ENCODE measurements at regions not wholly inside any gene's neighbourhood (a gene's known extent, or its start where the extent isn't known, plus 50 kb on each side); places are given as distances from the start of the nearest gene placed in this dataset.
"Not testable (repeated sequence)": the region's sequence is repeated elsewhere in the genome, so short reads cannot be mapped to it uniquely, and the experiment has no call there.

- no peak overlapping the region for H3K4me3 ChIP-seq (ENCODE audit: low read depth, low read length)
- no peak for DNase-seq (ENCODE audit: low read depth)
- no peak for TF ChIP-seq CTCF (IDR thresholded peaks at IDR 0.05; ENCODE audit: insufficient read depth, low read length)
These were observed 717.0 kb upstream of the MBL2 start for GRCh38 chr10:53489335-53490182.

GRCh38 chr10:53487019-53487983 lies 714.7 kb upstream of the MBL2 start:
- no peak for TF ChIP-seq CTCF (IDR thresholded peaks at IDR 0.05; ENCODE audit: insufficient read depth, low read length)
- DNase-seq (ENCODE audit: low read depth), result no peak
- no peak overlapping the region for H3K4me3 ChIP-seq (ENCODE audit: low read depth, low read length)

- not testable (repeated sequence) for H3K4me3 ChIP-seq (ENCODE audit: low read depth, low read length); DNase-seq (ENCODE audit: low read depth)
These were observed 712.8 kb upstream of the MBL2 start for GRCh38 chr10:53485422-53485821.

GRCh38 chr10:53479365-53479764 lies 706.8 kb upstream of the MBL2 start:
- TF ChIP-seq CTCF (IDR thresholded peaks at IDR 0.05; ENCODE audit: insufficient read depth, low read length), result no peak
- H3K4me3 ChIP-seq (ENCODE audit: low read depth, low read length), result no peak overlapping the region
- DNase-seq (ENCODE audit: low read depth), result no peak

- no peak overlapping the region for H3K4me3 ChIP-seq (ENCODE audit: low read depth, low read length)
- TF ChIP-seq CTCF (IDR thresholded peaks at IDR 0.05; ENCODE audit: insufficient read depth, low read length), result no peak
- DNase-seq (ENCODE audit: low read depth), result no peak
These were observed 704.7 kb upstream of the MBL2 start for GRCh38 chr10:53477313-53477675.

GRCh38 chr10:53476650-53477312 lies 704.2 kb upstream of the MBL2 start:
- no peak for DNase-seq (ENCODE audit: low read depth)
- H3K4me3 ChIP-seq (ENCODE audit: low read depth, low read length), result no peak overlapping the region
- no peak for TF ChIP-seq CTCF (IDR thresholded peaks at IDR 0.05; ENCODE audit: insufficient read depth, low read length)

GRCh38 chr10:53469383-53469782 lies 696.8 kb upstream of the MBL2 start:
- no peak for TF ChIP-seq CTCF (IDR thresholded peaks at IDR 0.05; ENCODE audit: insufficient read depth, low read length)

More at GRCh38 chr10:53469383-53469782, 696.8 kb upstream of the MBL2 start:
- no peak for DNase-seq (ENCODE audit: low read depth)
- H3K4me3 ChIP-seq (ENCODE audit: low read depth, low read length), result no peak overlapping the region

Data from fibroblast of the aortic adventitia (primary cell).